ENCODE measurements at regions not wholly inside any gene's neighbourhood (a gene's known extent, or its start where the extent isn't known, plus 50 kb on each side); places are given as distances from the start of the nearest gene placed in this dataset.
A peak's percentile ranks its signal among the peaks of the same experiment; 100 is the strongest.

DNA sequence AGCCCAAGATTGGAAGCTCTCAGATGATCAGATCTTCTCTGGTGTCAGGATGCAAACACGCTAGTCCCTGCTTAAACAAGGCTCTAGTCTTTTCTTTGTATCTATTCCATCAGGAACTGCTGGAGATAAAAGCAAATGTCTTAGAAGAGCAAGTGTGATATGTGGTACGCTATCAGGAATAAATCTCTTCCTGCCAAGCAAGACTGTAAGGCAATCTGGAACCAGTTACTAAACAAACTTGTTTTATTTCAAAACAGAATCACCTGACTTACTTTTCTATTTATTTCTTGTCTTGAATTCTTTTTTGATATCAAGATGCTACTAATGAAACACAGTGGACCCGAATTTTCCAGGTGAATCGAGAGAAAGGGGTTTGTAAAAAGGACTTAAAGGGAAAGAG, 139.9 kb upstream of the ZNF644 start:
- Mint-ChIP-seq H3K27ac (peak overlapping the region; percentile 32), H3K4me1 (peaks cover 16% of the 10 kb centered on the region), H3K4me3 (no peak overlapping the region), H3K27me3 (ENCODE audit: low read depth) (no peaks in the 10 kb centered on the region), H3K36me3 (no peaks in the 10 kb centered on the region), H3K9me3 (no peaks in the 10 kb centered on the region)
- no peak for DNase-seq (ENCODE audit: low spot score in 2 of 2, unreplicated experiment in 2 of 2)
- TF ChIP-seq CTCF (IDR thresholded peaks at IDR 0.05; ENCODE audit: unreplicated experiment) = no peak

GRCh38 chr1:91161166-91161565, 139.3 kb upstream of the ZNF644 start:
- H3K9me3 Mint-ChIP-seq = no peaks in the 10 kb centered on the region
- H3K27ac Mint-ChIP-seq = no peak overlapping the region
- H3K4me1 Mint-ChIP-seq = peaks cover 16% of the 10 kb centered on the region
- no peak overlapping the region for H3K4me3 Mint-ChIP-seq
- TF ChIP-seq CTCF (IDR thresholded peaks at IDR 0.05; ENCODE audit: unreplicated experiment) = no peak
- H3K27me3 Mint-ChIP-seq (ENCODE audit: low read depth) = no peaks in the 10 kb centered on the region
- DNase-seq (ENCODE audit: low spot score in 2 of 2, unreplicated experiment in 2 of 2) = no peak
- no peaks in the 10 kb centered on the region for H3K36me3 Mint-ChIP-seq

- DNase-seq (ENCODE audit: low spot score in 2 of 2, unreplicated experiment in 2 of 2) = no peak
- no peak for TF ChIP-seq CTCF (IDR thresholded peaks at IDR 0.05; ENCODE audit: unreplicated experiment)
- no peak overlapping the region for H3K27ac Mint-ChIP-seq
- no peaks in the 10 kb centered on the region for H3K9me3 Mint-ChIP-seq
- peaks cover 16% of the 10 kb centered on the region for H3K4me1 Mint-ChIP-seq
- no peaks in the 10 kb centered on the region for H3K27me3 Mint-ChIP-seq (ENCODE audit: low read depth)
- H3K4me3 Mint-ChIP-seq = no peak overlapping the region
- H3K36me3 Mint-ChIP-seq = no peaks in the 10 kb centered on the region
Observed at GRCh38 chr1:91160363-91161075, 138.7 kb upstream of the ZNF644 start.

GRCh38 chr1:91153341-91153740, 131.5 kb upstream of the ZNF644 start:
- Mint-ChIP-seq H3K4me1 (no peaks in the 10 kb centered on the region), H3K9me3 (no peaks in the 10 kb centered on the region), H3K36me3 (no peaks in the 10 kb centered on the region), H3K27me3 (ENCODE audit: low read depth) (no peaks in the 10 kb centered on the region), H3K4me3 (no peak overlapping the region), H3K27ac (no peak overlapping the region)
- no peak for DNase-seq (ENCODE audit: low spot score in 2 of 2, unreplicated experiment in 2 of 2)
- TF ChIP-seq CTCF (IDR thresholded peaks at IDR 0.05; ENCODE audit: unreplicated experiment) = no peak

DNA sequence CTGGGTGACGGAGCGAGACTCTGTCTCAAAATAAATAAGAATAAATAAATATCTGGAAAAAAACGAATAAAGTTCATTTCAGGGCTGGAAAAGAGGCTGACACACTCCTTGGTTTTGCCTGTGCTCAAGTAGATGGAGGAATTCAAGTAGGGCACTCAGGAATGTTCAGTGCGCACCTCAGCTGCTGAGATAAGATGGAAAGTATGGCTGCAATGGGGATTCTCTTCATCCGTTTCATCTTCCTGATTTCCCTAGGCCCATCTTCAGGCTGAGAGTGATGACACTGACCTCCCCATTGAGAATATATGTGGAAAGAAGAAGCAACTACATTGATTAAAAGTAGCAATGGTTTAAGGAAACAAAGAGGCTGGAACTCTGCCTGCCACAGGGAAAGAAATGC, 130.5 kb upstream of the ZNF644 start:
- Mint-ChIP-seq H3K27ac (no peak overlapping the region), H3K9me3 (no peaks in the 10 kb centered on the region)
- no peak for TF ChIP-seq CTCF (IDR thresholded peaks at IDR 0.05; ENCODE audit: unreplicated experiment)

DNA sequence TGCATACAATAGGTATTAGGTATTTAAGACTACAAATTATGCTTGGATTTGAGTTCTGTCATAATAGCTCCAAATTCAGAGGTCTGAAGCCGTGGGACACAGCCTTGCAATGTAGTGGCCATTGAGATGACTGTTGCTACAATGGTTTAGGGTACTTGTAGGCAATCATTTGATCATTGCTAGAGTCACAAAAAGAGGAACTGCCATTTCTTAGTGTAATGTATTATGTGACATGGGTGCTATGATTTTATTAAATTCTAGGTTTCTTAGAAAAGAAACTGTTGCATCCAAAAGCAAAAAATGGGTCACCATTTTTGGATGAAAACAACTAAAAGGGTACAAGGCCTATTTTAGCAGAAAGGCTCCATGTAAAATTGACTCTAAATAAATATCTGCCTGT, 129.9 kb upstream of the ZNF644 start:
- H3K27me3 Mint-ChIP-seq (ENCODE audit: low read depth) = no peaks in the 10 kb centered on the region
- H3K4me3 Mint-ChIP-seq = no peak overlapping the region
- no peak for DNase-seq (ENCODE audit: low spot score in 2 of 2, unreplicated experiment in 2 of 2)
- no peaks in the 10 kb centered on the region for H3K4me1 Mint-ChIP-seq
- no peak for TF ChIP-seq CTCF (IDR thresholded peaks at IDR 0.05; ENCODE audit: unreplicated experiment)
- no peaks in the 10 kb centered on the region for H3K36me3 Mint-ChIP-seq
- H3K9me3 Mint-ChIP-seq = no peaks in the 10 kb centered on the region
- no peak overlapping the region for H3K27ac Mint-ChIP-seq

More for the DNA sequence above, 130.5 kb upstream of the ZNF644 start:
- DNase-seq (ENCODE audit: low spot score in 2 of 2, unreplicated experiment in 2 of 2) = no peak
- H3K27me3 Mint-ChIP-seq (ENCODE audit: low read depth) = no peaks in the 10 kb centered on the region
- H3K4me1 Mint-ChIP-seq = no peaks in the 10 kb centered on the region
- H3K36me3 Mint-ChIP-seq = no peaks in the 10 kb centered on the region
- H3K4me3 Mint-ChIP-seq = no peak overlapping the region
